A549 (cell line): ENCODE measurements at regions not wholly inside any gene's neighbourhood (a gene's known extent, or its start where the extent isn't known, plus 50 kb on each side); places are given as distances from the start of the nearest gene placed in this dataset.

Source experiments
- ATAC-seq, 2 experiments: fragments of 200-7000 bp in 1 of 2; fragments of >200 bp in 1 of 2; cut with Nextera tagmentation in 1 of 2; cut with Tn5 transposase in 1 of 2; 3 replicates each; pipeline versions ENCODE4 v1.8.0 to v1.9.1; 2018 to 2020; ENCODE audit warnings: mild to moderate bottlenecking in 1 of 2, moderate library complexity in 1 of 2
- CTCF ChIA-PET: fragments of 300-600 bp; sonication (Branson Sonifier 250); formaldehyde crosslinking; extraction: SDS; loops from one replicate; lab custom pipeline; 2021; ENCODE audit warnings: antibody characterized with exemption, inconsistent platforms; lab: Yijun Ruan, JAX
- POLR2A ChIA-PET: fragments of 350-600 bp; formaldehyde crosslinking; extraction: SDS; loops from one replicate; lab custom pipeline; 2021; ENCODE audit warnings: antibody characterized with exemption, inconsistent platforms; lab: Yijun Ruan, JAX
- DNase-seq, 2 experiments: peaks; one replicate each; pipeline versions ENCODE4 v3.0.0 to v3.0.0-alpha.2; 2011 to 2016; ENCODE audit warnings: low read depth in 1 of 2, low spot score in 1 of 2
- FAIRE-seq: peaks from 2 replicates; lab custom pipeline; 2011; peaks lifted over from hg19 to GRCh38; lab: Jason Lieb, UNC
- H3K27ac ChIP-seq, 2 experiments: fragments of >200 bp; sonication (Bioruptor Twin); formaldehyde crosslinking; 3 replicates each; pipeline ENCODE4 v1.5.1; 2016 to 2017
- H3K4me1 ChIP-seq: fragments of >200 bp; sonication (Bioruptor Twin); formaldehyde crosslinking; 3 replicates; pipeline ENCODE4 v1.6.1; 2016
- H3K4me2 ChIP-seq: fragments of >200 bp; sonication (Bioruptor Twin); formaldehyde crosslinking; 3 replicates; pipeline ENCODE4 v1.6.1; 2016
- H3K4me3 ChIP-seq: fragments of >200 bp; sonication (Bioruptor Twin); formaldehyde crosslinking; 3 replicates; pipeline ENCODE4 v1.5.1; 2016
- H3K9me3 ChIP-seq: fragments of >200 bp; sonication (Bioruptor Twin); formaldehyde crosslinking; 3 replicates; pipeline ENCODE4 v1.6.1; 2016
- ATOH8 ChIP-seq: fragments of 250-450 bp; sonication (Bioruptor Pico); IDR thresholded peaks from 2 replicates; pipeline ENCODE4 v1.5.0; 2020; ENCODE audit warnings: low read depth, mild to moderate bottlenecking, moderate library complexity
- BHLHE40 ChIP-seq: IDR thresholded peaks from 2 replicates; pipeline ENCODE4 v1.6.1; 2012; ENCODE audit warnings: low read depth, low read length, inconsistent platforms
- CBX2 ChIP-seq: fragments of 200-600 bp; sonication (generic); IDR thresholded peaks from 2 replicates; pipeline ENCODE4 v1.6.1; 2016; ENCODE audit warnings: low read depth, mild to moderate bottlenecking, borderline replicate concordance
- CBX8 ChIP-seq: fragments of 200-600 bp; sonication (generic); IDR thresholded peaks from 2 replicates; pipeline ENCODE4 v1.6.1; 2016
- CHD4 ChIP-seq: fragments of 200-600 bp; sonication (generic); IDR thresholded peaks from 2 replicates; pipeline ENCODE4 v1.6.1; 2016; ENCODE audit warnings: antibody characterized with exemption, mild to moderate bottlenecking, borderline replicate concordance
- CTCF ChIP-seq: fragments of >200 bp; sonication (Bioruptor Twin); formaldehyde crosslinking; IDR thresholded peaks from 3 replicates; pipeline ENCODE4 v1.5.1; 2016
- GATA3 ChIP-seq: IDR thresholded peaks from 2 replicates; pipeline ENCODE4 v1.6.1; 2012; ENCODE audit warnings: borderline replicate concordance
- HOXB13 ChIP-seq: fragments of 250-450 bp; sonication (Bioruptor Pico); IDR thresholded peaks from 2 replicates; pipeline ENCODE4 v1.5.0; 2020; ENCODE audit warnings: low read depth, mild to moderate bottlenecking, moderate library complexity
- JUNB ChIP-seq: fragments of >200 bp; sonication (Bioruptor Twin); formaldehyde crosslinking; IDR thresholded peaks from 2 replicates; pipeline ENCODE4 v1.6.1; 2016
- KDM1A ChIP-seq: fragments of 200-600 bp; sonication (generic); IDR thresholded peaks from 2 replicates; pipeline ENCODE4 v1.6.1; 2016; ENCODE audit warnings: low read depth, mild to moderate bottlenecking
- MAFK ChIP-seq: fragments of 450-650 bp; IDR thresholded peaks from 2 replicates; pipeline ENCODE4 v1.6.1; 2014; ENCODE audit not compliant: partially characterized antibody
- PHF8 ChIP-seq: fragments of 200-600 bp; sonication (generic); IDR thresholded peaks from 2 replicates; pipeline ENCODE4 v1.6.1; 2016; ENCODE audit warnings: low read depth, mild to moderate bottlenecking, antibody characterized with exemption, moderate library complexity, borderline replicate concordance
- RNF2 ChIP-seq: fragments of 200-600 bp; sonication (generic); IDR thresholded peaks from 2 replicates; pipeline ENCODE4 v1.6.1; 2016; ENCODE audit warnings: low read depth, mild to moderate bottlenecking, antibody characterized with exemption, moderate library complexity, borderline replicate concordance
- TFCP2L1 ChIP-seq: fragments of 250-450 bp; sonication (Bioruptor Pico); IDR thresholded peaks from 2 replicates; pipeline ENCODE4 v1.5.0; 2021; ENCODE audit warnings: mild to moderate bottlenecking
- TP53 ChIP-seq: fragments of 250-450 bp; sonication (Bioruptor Pico); IDR thresholded peaks from 2 replicates; pipeline ENCODE4 v1.5.0; 2021; ENCODE audit warnings: mild to moderate bottlenecking, moderate library complexity
- USF2 ChIP-seq: fragments of 450-650 bp; IDR thresholded peaks from 2 replicates; pipeline ENCODE4 v1.6.1; 2014; ENCODE audit warnings: antibody characterized with exemption
- WGBS: methylation state at CpG from one replicate; pipeline ENCODE4 v1.1.6; 2017; ENCODE audit errors: missing lambda C conversion rate; 5-methylcytosine and 5-hydroxymethylcytosine counted together

- H3K4me2 ChIP-seq: no peak overlapping the region
- no peak overlapping the region for H3K27ac ChIP-seq
- H3K9me3 ChIP-seq: peaks cover 27% of the 10 kb centered on the region; the same call in 2 of the 3 replicates
- H3K4me3 ChIP-seq: no peak overlapping the region
- POLR2A ChIA-PET: no interaction called here
- no peak for ATAC-seq
- no peak for FAIRE-seq
- CTCF ChIA-PET: interaction anchor here (1.6 kb wide), 1 partner anchor 203 kb away, joined by 3 read pairs; no protein-coding TSS in a partner anchor
- DNase-seq: no peak
- TF ChIP-seq PHF8 (no peak), HOXB13 (CRISPR knock-in tag) (no peak), BHLHE40 (no peak), ATOH8 (CRISPR knock-in tag) (no peak), USF2 (no peak), MAFK (no peak), CBX2 (no peak), TFCP2L1 (CRISPR knock-in tag) (no peak)
- no peaks in the 10 kb centered on the region for H3K4me1 ChIP-seq
- WGBS: 93% methylated on average over 3 of the region's 3 CpGs
Observed at GRCh38 chr4:13859423-13859822, 231.9 kb upstream of the BOD1L1 start.

GRCh38 chr4:13860126-13860525 lies 232.6 kb upstream of the BOD1L1 start:
- H3K4me3 ChIP-seq: no peak overlapping the region
- POLR2A ChIA-PET: no interaction called here
- TF ChIP-seq CTCF (no peak), MAFK (peak; percentile 13), RNF2 (no peak), TP53 (CRISPR knock-in tag) (no peak), KDM1A (no peak)
- TF ChIP-seq, all 56 proteins: peak for 1
- ATAC-seq: no peak
- Histone ChIP-seq H3K4me2 (no peak overlapping the region), H3K4me1 (no peaks in the 10 kb centered on the region), H3K27ac (no peak overlapping the region), H3K9me3 (peaks cover 33% of the 10 kb centered on the region; the same call in 2 of the 3 replicates)
- WGBS: 100% methylated on average over 1 of the region's 1 CpG
- no peak for FAIRE-seq
- CTCF ChIA-PET: interaction anchor here (1.6 kb wide), 1 partner anchor 204 kb away, joined by 3 read pairs; no protein-coding TSS in a partner anchor
- no peak for DNase-seq

GRCh38 chr4:13865871-13866669 lies 238.5 kb upstream of the BOD1L1 start:
- ATAC-seq: no peak
- no peak for FAIRE-seq
- DNase-seq: no peak
- no peak overlapping the region for H3K27ac ChIP-seq
- no peaks in the 10 kb centered on the region for H3K4me1 ChIP-seq
- no peak for TF ChIP-seq CHD4
- TF ChIP-seq CBX8: no peak
- no peak for TF ChIP-seq JUNB
- no peak for TF ChIP-seq GATA3
- no peak for TF ChIP-seq TP53 (CRISPR knock-in tag)
- no peak overlapping the region for H3K4me2 ChIP-seq
- ChIA-PET CTCF (no interaction called here), POLR2A (no interaction called here)
- peaks cover 36% of the 10 kb centered on the region; the same call in 2 of the 3 replicates for H3K9me3 ChIP-seq
- WGBS: 39% methylated on average over 7 of the region's 7 CpGs
- H3K4me3 ChIP-seq: no peak overlapping the region
